SK-N-MC (cell line): ENCODE measurements at regions not wholly inside any gene's neighbourhood (a gene's known extent, or its start where the extent isn't known, plus 50 kb on each side); places are given as distances from the start of the nearest gene placed in this dataset.
"Not testable (repeated sequence)": the region's sequence is repeated elsewhere in the genome, so short reads cannot be mapped to it uniquely, and the experiment has no call there.

Experiments used
- DNase-seq: peaks from one replicate; pipeline ENCODE4 v3.0.0-alpha.2; 2011; ENCODE audit warnings: low read depth, low spot score
- H3K27ac ChIP-seq: fragments of 200-600 bp; sonication (generic); 2 replicates; pipeline ENCODE4 v1.5.1; 2016; ENCODE audit warnings: mixed run types
- H3K36me3 ChIP-seq: fragments of 200-600 bp; sonication (generic); 2 replicates; pipeline ENCODE4 v1.6.1; 2017; ENCODE audit warnings: antibody characterized with exemption, low read length, mixed read lengths; ENCODE audit not compliant: insufficient read depth
- H3K4me3 ChIP-seq: fragments of 200-600 bp; sonication (generic); 2 replicates; pipeline ENCODE4 v1.5.1; 2016
- H3K9ac ChIP-seq: fragments of 200-600 bp; sonication (generic); 2 replicates; pipeline ENCODE4 v1.8.0; 2017; ENCODE audit warnings: mixed run types, mixed read lengths; ENCODE audit not compliant: insufficient read length
- H3K9me3 ChIP-seq: fragments of 200-600 bp; sonication (generic); 2 replicates; pipeline ENCODE4 v1.6.1; 2017; ENCODE audit warnings: low read depth, mild to moderate bottlenecking, antibody characterized with exemption, low read length, moderate library complexity, mixed read lengths
- EZH2 ChIP-seq: fragments of 200-600 bp; sonication (generic); IDR thresholded peaks from one replicate; pipeline ENCODE4 v1.6.1; 2017; ENCODE audit warnings: antibody characterized with exemption
- FOXP2 ChIP-seq: optimal IDR thresholded peaks from 2 replicates; pipeline ENCODE3; 2011; ENCODE audit warnings: mild to moderate bottlenecking, moderate library complexity; ENCODE audit not compliant: insufficient read depth; ENCODE audit errors: extremely low read length, control extremely low read depth
- POLR2AphosphoS5 ChIP-seq: IDR thresholded peaks from 2 replicates; pipeline ENCODE4 v1.6.1; 2012; ENCODE audit warnings: mild to moderate bottlenecking, low read depth, low read length, borderline replicate concordance

DNA sequence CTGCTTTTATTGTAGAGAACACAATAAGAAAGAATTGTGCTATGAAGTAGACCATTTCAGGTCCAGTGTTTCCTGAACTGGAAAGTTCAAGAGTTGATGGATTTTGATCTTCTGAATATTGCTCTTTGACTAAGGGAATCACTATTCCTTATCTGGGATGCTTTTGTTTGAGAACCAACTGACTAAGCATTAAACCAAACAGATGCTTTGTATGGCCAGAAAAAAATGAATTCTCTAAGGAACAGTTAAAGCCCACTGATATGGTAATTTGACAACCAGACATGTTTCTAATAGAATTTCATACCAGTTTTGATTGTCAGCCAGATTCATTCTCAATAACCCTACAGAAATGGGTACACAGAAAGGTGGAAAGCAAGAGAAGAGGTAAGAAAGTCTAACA is 67.5 kb upstream of the CADPS start:
- TF ChIP-seq POLR2AphosphoS5 (no peak), FOXP2 (no peak), EZH2 (no peak)
- H3K4me3 ChIP-seq = no peak overlapping the region
- no peak overlapping the region for H3K9ac ChIP-seq
- no peaks in the 10 kb centered on the region for H3K9me3 ChIP-seq
- H3K36me3 ChIP-seq = no peaks in the 10 kb centered on the region
- no peak overlapping the region for H3K27ac ChIP-seq
- no peak for DNase-seq

DNA sequence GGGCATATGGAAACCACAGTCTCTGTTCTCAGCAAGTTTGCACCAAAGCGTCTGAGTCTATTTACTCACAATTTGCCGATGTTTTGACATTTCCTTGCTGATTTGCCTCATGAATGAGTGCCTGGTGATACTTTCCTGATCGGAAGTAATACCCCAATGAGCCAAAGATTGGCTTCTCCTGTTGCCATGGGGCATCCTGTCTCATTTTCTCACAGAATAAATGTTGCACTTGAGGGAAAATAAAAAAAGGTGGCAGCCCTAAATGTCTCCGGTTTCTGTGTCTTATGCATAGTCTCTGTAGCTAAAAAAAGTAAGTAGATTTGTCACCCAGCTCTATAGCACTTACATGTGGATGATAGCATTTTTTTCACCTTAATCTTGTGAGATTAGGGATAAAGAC is 73.7 kb upstream of the CADPS start:
- no peaks in the 10 kb centered on the region for H3K9me3 ChIP-seq
- H3K36me3 ChIP-seq = no peaks in the 10 kb centered on the region
- TF ChIP-seq EZH2 = no peak
- TF ChIP-seq POLR2AphosphoS5 = no peak
- no peak for TF ChIP-seq FOXP2
- H3K4me3 ChIP-seq = no peak overlapping the region
- H3K9ac ChIP-seq = no peak overlapping the region
- DNase-seq = no peak
- no peak overlapping the region for H3K27ac ChIP-seq

DNA sequence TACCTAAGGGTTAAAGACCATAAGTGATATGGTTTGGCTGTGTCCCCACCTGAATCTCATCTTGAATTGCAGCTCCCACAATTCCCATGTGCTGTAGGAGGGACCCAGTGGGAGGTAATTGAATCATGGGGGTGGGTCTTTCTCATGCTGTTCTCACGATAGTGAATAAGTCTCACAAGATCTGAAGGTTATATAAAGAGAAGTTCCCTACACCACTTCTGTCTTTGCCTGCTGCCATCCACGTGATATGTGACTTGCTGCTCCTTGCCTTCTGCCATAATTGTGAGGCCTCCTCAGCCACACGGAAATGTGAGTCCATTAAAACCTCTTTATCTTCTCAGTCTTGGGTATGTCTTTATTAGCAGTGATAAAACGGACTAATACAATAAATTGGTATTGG is 75.0 kb upstream of the CADPS start:
- Histone ChIP-seq H3K9me3 (no peaks in the 10 kb centered on the region), H3K9ac (no peak overlapping the region), H3K27ac (no peak overlapping the region), H3K4me3 (no peak overlapping the region), H3K36me3 (no peaks in the 10 kb centered on the region)
- TF ChIP-seq POLR2AphosphoS5 = no peak
- no peak for TF ChIP-seq EZH2
- no peak for TF ChIP-seq FOXP2
- no peak for DNase-seq

DNA sequence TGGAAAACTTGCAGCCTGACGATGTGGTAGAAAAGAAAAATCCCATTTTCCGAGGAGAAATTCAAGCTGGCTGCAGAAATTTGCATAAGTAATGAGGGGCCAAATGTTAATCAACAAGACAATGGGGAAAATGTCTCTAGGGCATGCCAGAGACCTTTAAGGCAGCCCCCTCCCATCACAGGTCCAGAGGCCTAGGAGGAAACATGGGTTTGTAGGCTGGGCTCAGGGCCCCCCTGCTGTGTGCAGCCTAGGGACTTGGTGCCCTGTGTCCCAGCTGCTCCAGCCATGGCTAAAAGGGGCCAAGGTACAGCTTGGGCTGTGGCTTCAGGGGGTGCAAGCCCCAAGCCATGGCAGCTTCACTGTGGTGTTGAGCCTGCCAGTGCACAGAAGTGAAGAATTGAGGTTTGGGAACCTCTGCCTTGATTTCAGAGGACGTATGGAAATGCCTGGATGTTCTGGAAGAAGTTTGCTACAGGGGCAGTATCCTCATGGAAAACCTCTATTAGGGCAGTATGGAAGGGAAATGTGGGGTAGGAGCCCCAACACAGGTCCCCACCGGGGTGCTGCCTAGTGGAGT is 75.9 kb upstream of the CADPS start:
- H3K9me3 ChIP-seq = no peaks in the 10 kb centered on the region
- no peak for DNase-seq
- H3K9ac ChIP-seq = no peak overlapping the region
- no peak overlapping the region for H3K27ac ChIP-seq
- H3K4me3 ChIP-seq = no peak overlapping the region
- no peaks in the 10 kb centered on the region for H3K36me3 ChIP-seq
- TF ChIP-seq POLR2AphosphoS5 (no peak), EZH2 (no peak), FOXP2 (no peak)

DNA sequence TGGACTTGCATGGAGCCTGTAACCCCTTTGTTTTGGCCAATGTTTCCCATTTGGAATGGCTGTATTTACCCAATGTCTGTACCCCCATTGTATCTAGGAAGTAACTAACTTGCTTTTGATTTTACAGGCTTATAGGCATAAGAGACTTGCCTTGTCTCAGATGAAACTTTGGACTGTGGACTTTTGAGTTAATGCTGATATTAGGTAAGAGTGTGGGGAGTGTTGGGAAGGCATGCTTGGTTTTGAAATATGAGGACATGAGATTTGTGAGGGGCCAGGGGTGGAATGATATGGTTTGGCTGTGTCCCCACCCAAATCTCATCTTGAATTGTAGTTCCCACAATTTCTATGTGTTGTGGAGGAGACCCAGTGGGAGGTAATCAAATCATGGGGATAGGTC is 76.7 kb upstream of the CADPS start:
- not testable (repeated sequence) for H3K27ac ChIP-seq, H3K36me3 ChIP-seq, H3K4me3 ChIP-seq, H3K9ac ChIP-seq, H3K9me3 ChIP-seq, DNase-seq

DNA sequence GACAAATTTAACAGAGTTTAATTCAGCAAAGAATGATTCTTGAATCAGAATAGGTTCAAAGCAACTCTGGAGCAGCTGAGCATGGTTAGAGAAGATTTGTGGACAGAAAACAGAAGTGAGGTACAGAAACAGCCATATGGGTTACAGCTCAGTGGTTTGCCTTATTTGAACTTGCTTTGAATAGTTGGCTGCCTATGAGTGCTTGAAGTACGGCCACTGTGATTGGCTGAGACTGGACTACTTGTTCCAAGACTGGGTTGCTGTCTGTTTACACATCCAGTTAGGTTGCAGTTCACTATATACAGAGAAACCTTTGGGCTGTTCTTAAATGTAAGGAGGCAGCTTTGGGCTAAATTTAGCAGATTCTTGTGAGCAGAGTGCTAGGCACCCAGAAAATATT is 79.4 kb upstream of the CADPS start:
- H3K9ac ChIP-seq = no peak overlapping the region
- no peak overlapping the region for H3K27ac ChIP-seq
- DNase-seq = no peak

DNA sequence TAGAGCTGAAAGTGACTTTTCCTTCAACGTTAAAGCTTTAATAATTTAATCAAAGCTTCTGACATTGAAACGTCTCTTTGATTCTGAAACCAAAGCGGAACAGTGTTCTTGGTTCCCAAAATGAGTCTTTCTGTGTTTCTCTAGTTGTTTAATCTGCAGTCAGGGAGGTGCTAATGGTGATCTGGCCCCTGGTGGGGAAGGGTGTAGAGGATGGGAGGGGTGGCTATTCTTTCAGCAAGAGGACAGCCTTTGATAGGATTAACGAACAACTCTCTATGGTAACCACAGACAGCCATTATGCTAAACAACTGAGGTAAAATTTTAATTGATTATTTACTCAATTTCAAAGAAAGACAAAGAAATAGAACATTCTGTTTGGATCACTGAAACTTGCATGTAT is 79.9 kb upstream of the CADPS start:
- Histone ChIP-seq H3K4me3 (no peak overlapping the region), H3K36me3 (no peaks in the 10 kb centered on the region), H3K9ac (no peak overlapping the region), H3K27ac (no peak overlapping the region), H3K9me3 (no peaks in the 10 kb centered on the region)
- no peak for DNase-seq
- TF ChIP-seq FOXP2 = no peak
- no peak for TF ChIP-seq POLR2AphosphoS5
- TF ChIP-seq EZH2 = no peak

More for the DNA sequence above, 79.4 kb upstream of the CADPS start:
- H3K36me3 ChIP-seq = no peaks in the 10 kb centered on the region
- no peaks in the 10 kb centered on the region for H3K9me3 ChIP-seq
- no peak overlapping the region for H3K4me3 ChIP-seq
- no peak for TF ChIP-seq EZH2
- no peak for TF ChIP-seq POLR2AphosphoS5
- TF ChIP-seq FOXP2 = no peak

DNA sequence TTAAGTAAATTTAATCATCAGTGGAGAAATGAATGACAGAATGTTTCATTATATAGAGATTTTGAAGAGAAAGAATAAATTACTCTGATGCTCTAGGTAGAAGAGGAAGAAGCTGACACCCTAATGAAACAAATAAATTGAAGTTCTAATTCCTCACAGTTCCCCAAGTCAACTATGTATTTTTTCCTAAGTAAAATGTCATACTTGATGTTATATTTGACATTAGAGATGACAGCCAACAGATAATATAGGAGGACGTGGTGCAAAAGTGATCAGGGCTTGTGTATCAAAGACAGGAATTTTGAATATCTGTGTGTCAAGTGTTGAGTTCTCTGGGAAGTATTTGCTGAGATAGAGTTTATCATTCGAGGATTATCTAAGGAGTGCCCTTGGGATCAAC is 81.2 kb upstream of the CADPS start:
- Histone ChIP-seq H3K4me3 (no peak overlapping the region), H3K9me3 (no peaks in the 10 kb centered on the region), H3K9ac (no peak overlapping the region), H3K27ac (no peak overlapping the region), H3K36me3 (no peaks in the 10 kb centered on the region)
- DNase-seq = no peak
- TF ChIP-seq FOXP2 (no peak), POLR2AphosphoS5 (no peak), EZH2 (no peak)

DNA sequence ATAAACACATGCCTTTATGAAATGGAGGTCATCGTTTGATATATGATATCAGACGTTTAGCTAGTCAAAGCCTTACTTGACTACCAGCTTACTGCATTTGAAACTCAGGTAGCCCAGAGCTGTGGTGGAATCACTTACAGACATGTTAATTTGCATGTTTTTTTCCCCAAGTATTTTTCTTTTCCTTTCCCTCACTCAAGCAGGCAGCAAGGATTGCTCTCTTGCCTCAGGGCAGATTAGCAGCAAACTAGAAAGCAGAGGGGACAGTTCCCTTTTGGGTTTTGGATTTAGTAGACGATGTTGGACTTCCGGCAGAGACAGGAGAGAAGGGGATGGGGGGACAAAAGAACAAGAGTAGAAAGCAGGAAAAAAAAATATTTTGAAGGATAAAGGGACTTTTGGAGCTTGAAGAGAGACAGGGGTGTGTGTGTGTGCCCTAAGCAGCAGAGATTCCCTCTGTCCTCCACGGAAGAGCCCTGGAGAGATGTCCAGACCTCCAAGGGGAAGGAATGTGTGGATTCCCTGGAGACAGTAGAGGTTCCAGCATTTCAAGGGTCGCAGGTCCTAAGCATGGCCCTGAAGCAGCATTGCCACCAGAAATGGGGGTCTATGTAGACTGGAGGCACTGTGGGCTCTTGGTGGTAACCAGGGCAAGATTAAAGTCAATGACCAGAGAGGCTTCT is 86.8 kb upstream of the CADPS start:
- H3K27ac ChIP-seq = no peak overlapping the region
- H3K9me3 ChIP-seq = no peaks in the 10 kb centered on the region
- TF ChIP-seq EZH2 = no peak
- TF ChIP-seq FOXP2 = no peak
- no peak for TF ChIP-seq POLR2AphosphoS5
- no peaks in the 10 kb centered on the region for H3K36me3 ChIP-seq
- H3K9ac ChIP-seq = no peak overlapping the region
- no peak for DNase-seq
- H3K4me3 ChIP-seq = no peak overlapping the region
